ENCODE measurements at regions not wholly inside any gene's neighbourhood (a gene's known extent, or its start where the extent isn't known, plus 50 kb on each side); places are given as distances from the start of the nearest gene placed in this dataset.

GRCh38 chr15:88312941-88313579, 56.5 kb upstream of the NTRK3 start:
- DNase-seq, result no peak

- DNase-seq, result no peak
Measured at GRCh38 chr15:88309363-88309762, 52.8 kb upstream of the NTRK3 start.

- no peak for DNase-seq
Measured at GRCh38 chr15:88307344-88307743, 50.8 kb upstream of the NTRK3 start.
